ENCODE measurements at regions not wholly inside any gene's neighbourhood (a gene's known extent, or its start where the extent isn't known, plus 50 kb on each side); places are given as distances from the start of the nearest gene placed in this dataset.
"Not testable (repeated sequence)": the region's sequence is repeated elsewhere in the genome, so short reads cannot be mapped to it uniquely, and the experiment has no call there.

DNA sequence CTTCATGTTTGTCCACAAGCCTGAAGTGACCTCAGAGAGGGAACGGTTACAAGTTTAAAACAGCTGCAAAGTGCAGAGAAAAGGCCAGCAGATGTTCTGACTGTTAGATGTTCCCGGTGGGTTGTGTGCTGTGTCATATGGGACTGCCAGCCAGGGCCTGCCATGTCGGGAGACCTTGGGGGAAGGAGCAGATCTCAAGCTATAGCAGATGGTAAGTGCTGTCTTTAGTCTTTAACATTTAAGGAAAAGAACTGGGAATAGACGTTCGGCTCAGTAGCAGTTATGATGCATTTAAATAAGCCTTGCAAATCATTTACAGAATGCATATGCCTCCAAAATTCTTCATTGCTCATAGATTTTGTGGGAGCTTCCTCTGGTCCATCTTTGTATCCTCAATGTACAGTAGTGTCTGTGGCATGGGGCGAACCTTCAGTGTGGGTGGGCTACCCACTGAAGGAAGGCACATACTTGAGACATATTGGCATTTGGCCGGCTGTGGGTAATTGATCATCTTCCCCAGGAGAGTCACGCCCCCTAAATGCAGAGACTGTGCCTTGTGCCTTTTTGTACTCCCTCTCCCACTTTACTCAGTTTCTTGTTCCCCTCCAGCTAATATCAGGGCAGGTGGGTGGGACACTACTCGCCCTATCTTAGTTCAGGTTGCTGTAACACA lies 131.9 kb downstream of the NPIPB5 start:
- TF ChIP-seq, protein P1, sequence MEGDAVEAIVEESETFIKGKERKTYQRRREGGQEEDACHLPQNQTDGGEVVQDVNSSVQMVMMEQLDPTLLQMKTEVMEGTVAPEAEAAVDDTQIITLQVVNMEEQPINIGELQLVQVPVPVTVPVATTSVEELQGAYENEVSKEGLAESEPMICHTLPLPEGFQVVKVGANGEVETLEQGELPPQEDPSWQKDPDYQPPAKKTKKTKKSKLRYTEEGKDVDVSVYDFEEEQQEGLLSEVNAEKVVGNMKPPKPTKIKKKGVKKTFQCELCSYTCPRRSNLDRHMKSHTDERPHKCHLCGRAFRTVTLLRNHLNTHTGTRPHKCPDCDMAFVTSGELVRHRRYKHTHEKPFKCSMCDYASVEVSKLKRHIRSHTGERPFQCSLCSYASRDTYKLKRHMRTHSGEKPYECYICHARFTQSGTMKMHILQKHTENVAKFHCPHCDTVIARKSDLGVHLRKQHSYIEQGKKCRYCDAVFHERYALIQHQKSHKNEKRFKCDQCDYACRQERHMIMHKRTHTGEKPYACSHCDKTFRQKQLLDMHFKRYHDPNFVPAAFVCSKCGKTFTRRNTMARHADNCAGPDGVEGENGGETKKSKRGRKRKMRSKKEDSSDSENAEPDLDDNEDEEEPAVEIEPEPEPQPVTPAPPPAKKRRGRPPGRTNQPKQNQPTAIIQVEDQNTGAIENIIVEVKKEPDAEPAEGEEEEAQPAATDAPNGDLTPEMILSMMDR (IDR thresholded peaks at IDR 0.05; ENCODE audit: low read length, missing control alignments) = no peak
- H3K4me3 ChIP-seq (replicated peaks; ENCODE audit: low read depth, low read length) = no peak overlapping the region
- DNase-seq (ENCODE audit: low read depth) = no peak

DNA sequence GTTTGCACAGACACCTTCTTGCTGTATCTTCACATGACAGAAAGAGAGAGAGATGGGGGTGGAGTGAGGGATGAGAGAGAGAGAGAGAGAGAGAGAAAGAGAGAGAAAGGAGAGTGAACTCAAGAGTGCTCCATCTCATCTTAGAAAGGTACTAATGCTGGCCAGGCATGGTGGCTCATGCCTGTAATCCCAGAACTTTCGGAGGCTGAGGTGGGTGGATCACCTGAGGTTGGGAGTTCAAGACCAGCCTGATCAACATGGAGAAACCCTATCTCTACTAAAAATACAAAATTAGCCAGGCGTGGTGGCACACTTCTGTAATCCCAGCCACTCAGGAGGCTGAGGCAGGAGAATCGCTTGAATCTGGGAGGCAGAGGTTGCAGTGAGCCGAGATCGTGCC lies 132.5 kb downstream of the NPIPB5 start:
- not testable (repeated sequence) for DNase-seq (ENCODE audit: low read depth); H3K4me3 ChIP-seq (replicated peaks; ENCODE audit: low read depth, low read length)

DNA sequence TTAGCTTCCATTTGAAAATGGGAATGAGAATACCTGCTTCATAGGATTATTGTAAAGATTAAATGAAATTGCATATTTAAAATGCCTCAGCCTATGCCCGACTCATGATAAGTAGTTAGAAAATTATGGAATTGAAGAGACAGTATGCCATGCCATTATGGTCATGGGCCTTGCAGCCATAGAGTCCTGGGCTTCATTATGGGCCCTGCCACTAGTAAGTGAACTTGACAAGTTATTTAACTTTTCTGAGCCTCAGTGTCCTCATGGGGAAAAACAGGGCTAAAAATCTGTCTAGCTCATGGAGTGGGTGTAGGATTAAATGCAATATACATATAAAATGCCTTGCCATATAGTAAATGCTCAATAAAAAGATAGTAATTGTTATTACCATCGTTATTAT lies 133.2 kb downstream of the NPIPB5 start:
- no peak overlapping the region for H3K4me3 ChIP-seq (replicated peaks; ENCODE audit: low read depth, low read length)
- TF ChIP-seq, protein P1 (IDR thresholded peaks at IDR 0.05; ENCODE audit: low read length, missing control alignments) = no peak
- DNase-seq (ENCODE audit: low read depth) = no peak

DNA sequence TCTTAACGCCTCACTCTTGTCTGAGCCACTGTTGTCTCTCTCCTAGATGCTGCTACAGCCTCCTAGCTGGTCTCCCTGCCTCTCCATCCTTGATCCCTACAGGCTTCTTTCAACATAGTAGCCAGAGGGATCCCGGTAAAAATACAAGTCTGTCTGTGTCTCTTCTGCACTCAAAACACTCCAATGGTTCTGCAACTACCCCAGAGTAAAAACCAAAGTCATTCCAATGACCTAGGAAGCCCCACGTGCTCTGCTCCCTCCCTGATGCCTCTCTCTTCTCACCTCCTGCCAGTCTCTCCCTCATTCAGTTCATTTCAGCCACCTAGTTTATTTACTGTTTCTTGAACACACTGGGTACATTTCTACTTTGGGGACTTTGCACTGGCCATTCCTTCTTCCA lies 135.2 kb downstream of the NPIPB5 start:
- no peak for DNase-seq (ENCODE audit: low read depth)
- H3K4me3 ChIP-seq (replicated peaks; ENCODE audit: low read depth, low read length) = no peak overlapping the region
- TF ChIP-seq, protein P1 (IDR thresholded peaks at IDR 0.05; ENCODE audit: low read length, missing control alignments) = no peak

DNA sequence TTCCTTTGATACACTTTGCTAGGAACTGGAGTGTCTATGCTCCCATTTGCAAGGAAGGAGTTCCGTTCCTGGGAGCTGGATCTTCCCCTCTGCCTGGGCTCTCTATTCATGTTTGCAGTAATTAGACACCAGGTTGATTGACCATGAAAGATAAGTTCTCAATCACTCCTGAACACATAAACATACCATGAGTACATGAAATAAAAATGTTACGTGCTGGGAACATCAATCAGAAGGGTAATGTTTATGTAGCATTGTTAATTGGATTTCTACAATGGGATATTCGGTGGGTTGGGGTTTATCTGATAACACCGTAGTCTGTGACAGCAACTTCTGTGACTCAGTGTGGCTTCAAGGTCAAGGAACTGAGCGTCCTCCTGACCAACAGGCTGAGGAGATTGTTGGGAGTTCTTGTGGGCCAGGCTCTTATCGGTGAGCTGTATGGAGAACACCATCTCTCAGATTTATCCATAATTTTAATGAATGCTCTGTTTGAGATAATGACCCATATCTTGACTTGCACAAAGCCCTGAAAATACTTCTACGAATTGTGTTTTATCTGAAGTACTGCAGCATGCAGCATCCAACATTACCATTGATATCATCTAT lies 136.4 kb downstream of the NPIPB5 start:
- TF ChIP-seq, protein P1 (IDR thresholded peaks at IDR 0.05; ENCODE audit: low read length, missing control alignments) = no peak
- H3K4me3 ChIP-seq (replicated peaks; ENCODE audit: low read depth, low read length) = no peak overlapping the region
- no peak for DNase-seq (ENCODE audit: low read depth)

DNA sequence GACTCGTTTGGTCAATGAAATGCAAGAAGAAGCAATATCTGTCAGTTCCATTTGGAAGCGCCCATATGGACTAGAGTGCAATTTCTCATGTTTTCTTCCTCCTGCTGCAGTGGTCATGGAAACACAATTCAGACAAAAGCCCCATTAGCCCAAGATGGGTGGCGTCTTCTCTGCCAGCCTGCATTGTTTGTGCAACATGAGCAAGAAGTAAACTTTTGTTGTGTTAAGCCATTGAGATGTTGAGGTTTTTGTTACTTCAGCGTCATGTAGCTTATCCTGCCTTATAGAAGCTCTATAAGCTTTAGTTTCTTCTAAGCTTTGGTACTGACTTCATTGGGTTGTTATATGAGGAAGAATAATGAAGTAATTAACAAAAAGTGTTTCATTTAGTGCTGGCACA lies 137.4 kb downstream of the NPIPB5 start:
- no peak overlapping the region for H3K4me3 ChIP-seq (replicated peaks; ENCODE audit: low read depth, low read length)
- TF ChIP-seq, protein P1 (IDR thresholded peaks at IDR 0.05; ENCODE audit: low read length, missing control alignments) = no peak
- DNase-seq (ENCODE audit: low read depth) = no peak

DNA sequence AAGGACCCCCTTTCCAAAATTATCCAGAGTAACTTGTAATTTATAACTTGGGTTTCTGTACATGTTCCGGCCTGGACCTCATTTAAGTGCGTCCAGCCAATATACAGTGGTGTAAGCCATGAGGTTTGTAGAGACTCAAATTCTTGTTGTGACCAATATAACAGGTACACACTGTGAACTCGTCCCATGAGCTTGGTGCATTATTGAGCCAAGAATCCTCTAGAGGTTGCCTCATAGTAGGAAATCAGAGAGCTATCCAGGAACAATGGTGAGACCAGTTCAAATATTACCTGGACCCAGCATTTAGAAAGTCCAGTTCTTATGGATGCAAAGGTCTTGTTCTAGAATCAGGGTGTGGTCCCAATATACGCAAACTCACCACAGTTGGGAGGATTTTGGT lies 138.2 kb downstream of the NPIPB5 start:
- no peak for DNase-seq (ENCODE audit: low read depth)
- TF ChIP-seq, protein P1 (IDR thresholded peaks at IDR 0.05; ENCODE audit: low read length, missing control alignments) = no peak
- no peak overlapping the region for H3K4me3 ChIP-seq (replicated peaks; ENCODE audit: low read depth, low read length)

DNA sequence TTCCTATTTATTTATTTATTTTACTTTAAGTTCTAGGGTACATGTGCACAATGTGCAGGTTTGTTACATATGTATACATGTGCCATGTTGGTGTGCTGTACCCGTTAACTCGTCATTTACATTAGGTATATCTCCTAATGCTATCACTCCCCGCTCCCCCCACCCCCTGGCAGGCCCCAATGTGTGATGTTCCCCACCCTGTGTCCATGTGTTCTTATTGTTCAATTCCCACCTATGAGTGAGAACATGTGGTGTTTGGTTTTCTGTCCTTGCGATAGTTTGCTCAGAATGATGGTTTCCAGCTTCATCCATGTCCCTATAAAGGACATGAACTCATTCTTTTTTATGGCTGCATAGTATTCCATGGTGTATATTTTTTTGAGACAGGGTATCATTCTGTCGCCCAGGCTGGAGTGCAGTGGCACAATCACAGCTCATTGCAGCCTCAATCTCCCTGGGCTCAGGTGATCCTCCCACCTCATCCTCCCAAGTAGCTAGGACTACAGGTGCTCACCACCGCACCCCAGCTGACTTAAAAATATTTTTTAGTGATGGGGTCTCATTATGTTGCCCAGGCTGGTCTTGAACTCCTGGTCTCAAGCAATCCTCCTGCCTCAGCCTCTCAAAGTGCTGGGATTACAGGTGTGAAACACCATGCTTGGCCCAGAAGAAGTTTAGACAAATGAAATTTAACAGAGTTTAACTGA lies 140.6 kb downstream of the NPIPB5 start:
- DNase-seq (ENCODE audit: low read depth); H3K4me3 ChIP-seq (replicated peaks; ENCODE audit: low read depth, low read length): not testable (repeated sequence)

Data from fibroblast of pulmonary artery (primary cell).